ENCODE measurements at regions not wholly inside any gene's neighbourhood (a gene's known extent, or its start where the extent isn't known, plus 50 kb on each side); places are given as distances from the start of the nearest gene placed in this dataset.

GRCh38 chr2:194015751-194016150 is 1641.3 kb upstream of the SLC39A10 start:
- DNase-seq = no peak

GRCh38 chr2:194014639-194015038 is 1642.4 kb upstream of the SLC39A10 start:
- H3K9me3 ChIP-seq (ENCODE audit: severe bottlenecking) = no peaks in the 10 kb centered on the region
- H3K27me3 ChIP-seq (ENCODE audit: insufficient read depth, low read depth, severe bottlenecking) = no peaks in the 10 kb centered on the region
- H3K27ac ChIP-seq = no peak overlapping the region

More at GRCh38 chr2:194015751-194016150, 1641.3 kb upstream of the SLC39A10 start:
- TF ChIP-seq CTCF (IDR thresholded peaks at IDR 0.05; ENCODE audit: low read depth, low read length) = no peak
- H3K27me3 ChIP-seq (ENCODE audit: insufficient read depth, low read depth, severe bottlenecking) = no peaks in the 10 kb centered on the region
- no peak overlapping the region for H3K4me3 ChIP-seq (ENCODE audit: low read depth, low read length)
- no peaks in the 10 kb centered on the region for H3K36me3 ChIP-seq
- no peaks in the 10 kb centered on the region for H3K9me3 ChIP-seq (ENCODE audit: severe bottlenecking)
- H3K27ac ChIP-seq = no peak overlapping the region

GRCh38 chr2:194004590-194005206 is 1652.3 kb upstream of the SLC39A10 start:
- Histone ChIP-seq H3K27me3 (ENCODE audit: insufficient read depth, low read depth, severe bottlenecking) (no peaks in the 10 kb centered on the region), H3K9me3 (ENCODE audit: severe bottlenecking) (no peaks in the 10 kb centered on the region), H3K4me3 (ENCODE audit: low read depth, low read length) (no peak overlapping the region), H3K36me3 (no peaks in the 10 kb centered on the region), H3K27ac (no peak overlapping the region)
- no peak for TF ChIP-seq CTCF (IDR thresholded peaks at IDR 0.05; ENCODE audit: low read depth, low read length)
- DNase-seq = no peak

More at GRCh38 chr2:194014639-194015038, 1642.4 kb upstream of the SLC39A10 start:
- Histone ChIP-seq H3K4me3 (ENCODE audit: low read depth, low read length) (no peak overlapping the region), H3K36me3 (no peaks in the 10 kb centered on the region)
- DNase-seq = no peak
- TF ChIP-seq CTCF (IDR thresholded peaks at IDR 0.05; ENCODE audit: low read depth, low read length) = no peak

GRCh38 chr2:194003911-194004310 is 1653.1 kb upstream of the SLC39A10 start:
- Histone ChIP-seq H3K4me3 (ENCODE audit: low read depth, low read length) (no peak overlapping the region), H3K27me3 (ENCODE audit: insufficient read depth, low read depth, severe bottlenecking) (no peaks in the 10 kb centered on the region), H3K9me3 (ENCODE audit: severe bottlenecking) (no peaks in the 10 kb centered on the region), H3K27ac (no peak overlapping the region), H3K36me3 (no peaks in the 10 kb centered on the region)
- TF ChIP-seq CTCF (IDR thresholded peaks at IDR 0.05; ENCODE audit: low read depth, low read length) = no peak
- DNase-seq = no peak

- H3K27me3 ChIP-seq (ENCODE audit: insufficient read depth, low read depth, severe bottlenecking) = no peaks in the 10 kb centered on the region
- no peak for DNase-seq
- TF ChIP-seq CTCF (IDR thresholded peaks at IDR 0.05; ENCODE audit: low read depth, low read length) = no peak
- H3K9me3 ChIP-seq (ENCODE audit: severe bottlenecking) = no peaks in the 10 kb centered on the region
- H3K36me3 ChIP-seq = no peaks in the 10 kb centered on the region
- no peak overlapping the region for H3K4me3 ChIP-seq (ENCODE audit: low read depth, low read length)
- H3K27ac ChIP-seq = no peak overlapping the region
These were observed 1654.2 kb upstream of the SLC39A10 start for GRCh38 chr2:194002699-194003368.

Data from WERI-Rb-1 (cell line).